Activated naive CD8-positive, alpha-beta T cell treated with anti-CD3 and anti-CD28 coated beads, Interleukin-2, amount 50 U/mL, for 24 hours (primary cell): ENCODE measurements at regions not wholly inside any gene's neighbourhood (a gene's known extent, or its start where the extent isn't known, plus 50 kb on each side); places are given as distances from the start of the nearest gene placed in this dataset.

ENCODE experiments used
- ATAC-seq: fragments of 150-1000 bp; cut with Tn5 transposase; one replicate; pipeline ENCODE4 v1.10.0; 2021
- DNase-seq: peaks from one replicate; pipeline ENCODE4 v3.0.0; 2021
- H3K27ac Mint-ChIP-seq: one replicate; pipeline ENCODE4 v1.8.0; 2021; ENCODE audit warnings: mild to moderate bottlenecking, mixed read lengths
- H3K27me3 Mint-ChIP-seq: one replicate; pipeline ENCODE4 v1.8.0; 2021; ENCODE audit warnings: mixed read lengths
- H3K36me3 Mint-ChIP-seq: one replicate; pipeline ENCODE4 v1.8.0; 2021; ENCODE audit warnings: low read depth, mixed read lengths
- H3K4me1 Mint-ChIP-seq: one replicate; pipeline ENCODE4 v1.8.0; 2021; ENCODE audit warnings: mixed read lengths
- H3K4me3 Mint-ChIP-seq: one replicate; pipeline ENCODE4 v1.8.0; 2021; ENCODE audit warnings: mild to moderate bottlenecking, moderate library complexity, mixed read lengths
- H3K9me3 Mint-ChIP-seq: one replicate; pipeline ENCODE4 v1.8.0; 2021; ENCODE audit warnings: mixed read lengths

DNA sequence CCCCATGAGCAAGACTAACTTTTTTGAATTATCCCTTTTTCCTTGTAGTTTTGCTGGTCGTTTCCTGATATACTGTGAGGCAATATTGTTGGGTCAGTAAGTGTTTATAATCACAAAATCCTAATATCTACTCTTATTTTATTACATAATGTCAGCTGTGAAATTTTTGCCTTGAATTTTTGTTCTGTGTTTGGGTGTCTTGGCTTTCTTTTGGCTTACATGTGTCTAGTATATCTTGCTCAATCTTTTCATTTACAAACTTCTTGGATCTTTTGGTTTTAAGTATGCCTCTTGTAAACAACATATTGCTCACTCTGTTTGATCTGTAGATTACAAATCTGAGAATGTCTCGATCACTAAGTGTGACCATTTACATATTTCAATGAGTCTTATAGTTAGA lies 330.3 kb upstream of the ARGLU1 start:
- no peak for DNase-seq
- no peaks in the 10 kb centered on the region for H3K4me1 Mint-ChIP-seq
- no peaks in the 10 kb centered on the region for H3K36me3 Mint-ChIP-seq

DNA sequence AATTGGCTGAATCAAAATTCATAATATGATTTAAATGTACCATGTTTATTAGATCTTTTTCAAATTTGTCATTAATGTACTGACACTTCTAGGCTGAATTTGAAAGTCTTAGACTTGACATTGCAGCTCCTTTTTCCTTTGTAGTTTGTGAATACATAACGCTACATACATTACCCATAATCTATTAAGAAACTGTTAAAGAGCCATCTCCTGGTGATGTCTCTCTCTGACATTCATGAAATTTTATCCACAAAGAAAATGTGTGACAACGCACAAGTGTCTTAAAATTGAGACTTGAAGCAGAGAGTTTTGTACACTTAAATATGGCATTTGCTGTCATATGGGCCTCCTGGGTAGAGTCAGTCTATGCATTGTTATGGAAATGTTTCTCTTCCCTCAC lies 320.2 kb upstream of the ARGLU1 start:
- no peak for DNase-seq
- no peak for ATAC-seq
- H3K9me3 Mint-ChIP-seq: no peaks in the 10 kb centered on the region
- no peaks in the 10 kb centered on the region for H3K36me3 Mint-ChIP-seq
- H3K4me3 Mint-ChIP-seq: no peak overlapping the region
- no peaks in the 10 kb centered on the region for H3K27me3 Mint-ChIP-seq
- no peaks in the 10 kb centered on the region for H3K4me1 Mint-ChIP-seq
- no peak overlapping the region for H3K27ac Mint-ChIP-seq

More for the DNA sequence above, 330.3 kb upstream of the ARGLU1 start:
- no peak for ATAC-seq
- Mint-ChIP-seq H3K27ac (no peak overlapping the region), H3K27me3 (no peaks in the 10 kb centered on the region), H3K9me3 (no peaks in the 10 kb centered on the region), H3K4me3 (no peak overlapping the region)

- Mint-ChIP-seq H3K4me3 (no peak overlapping the region), H3K27ac (no peak overlapping the region), H3K4me1 (no peaks in the 10 kb centered on the region), H3K9me3 (no peaks in the 10 kb centered on the region), H3K36me3 (no peaks in the 10 kb centered on the region), H3K27me3 (no peaks in the 10 kb centered on the region)
- no peak for ATAC-seq
- no peak for DNase-seq
Measured at GRCh38 chr13:106887686-106888085, 319.7 kb upstream of the ARGLU1 start.

DNA sequence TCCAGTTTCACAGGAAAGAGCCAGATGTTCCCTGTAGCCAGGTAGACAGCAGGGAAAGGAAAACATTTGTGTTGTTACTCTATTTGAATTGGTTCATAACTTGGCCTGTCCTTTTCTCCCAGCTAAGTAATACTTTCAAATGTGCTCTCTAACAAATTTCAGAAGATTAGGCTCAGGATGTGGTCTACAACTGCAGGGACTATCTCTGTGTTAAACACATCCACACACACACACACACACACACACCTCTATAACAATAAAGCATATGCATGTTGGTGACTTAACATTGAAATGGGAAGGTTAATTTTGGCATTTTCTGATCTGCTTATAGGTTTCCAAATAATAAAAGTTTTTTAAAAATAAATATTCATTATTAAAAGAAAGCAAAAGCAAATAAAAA lies 316.0 kb upstream of the ARGLU1 start:
- no peak overlapping the region for H3K27ac Mint-ChIP-seq
- H3K9me3 Mint-ChIP-seq: no peaks in the 10 kb centered on the region
- H3K36me3 Mint-ChIP-seq: no peaks in the 10 kb centered on the region
- H3K4me3 Mint-ChIP-seq: no peak overlapping the region
- ATAC-seq: no peak
- no peaks in the 10 kb centered on the region for H3K4me1 Mint-ChIP-seq
- no peak for DNase-seq
- no peaks in the 10 kb centered on the region for H3K27me3 Mint-ChIP-seq

DNA sequence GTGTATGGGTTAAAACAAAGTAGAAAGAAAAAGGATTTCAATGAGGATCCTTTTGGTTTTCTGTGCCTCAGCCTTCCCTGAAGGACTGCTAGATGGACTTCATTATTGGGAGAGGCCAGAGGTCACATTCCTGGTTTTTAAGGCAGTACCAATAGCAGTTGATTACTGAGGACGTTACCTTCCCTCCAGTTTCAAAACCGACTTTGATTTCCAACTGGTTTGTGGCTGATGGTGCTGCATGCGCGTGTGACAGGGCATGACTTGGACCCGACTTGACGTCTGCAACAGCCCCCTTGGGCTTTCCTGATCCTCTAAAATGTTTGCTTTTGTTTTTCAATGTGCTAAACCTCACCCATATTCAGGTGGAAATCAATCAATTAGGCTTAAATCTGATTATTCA lies 314.3 kb upstream of the ARGLU1 start:
- Mint-ChIP-seq H3K9me3 (no peaks in the 10 kb centered on the region), H3K27me3 (no peaks in the 10 kb centered on the region), H3K4me3 (no peak overlapping the region), H3K4me1 (no peaks in the 10 kb centered on the region), H3K27ac (no peak overlapping the region), H3K36me3 (no peaks in the 10 kb centered on the region)
- no peak for ATAC-seq
- no peak for DNase-seq

DNA sequence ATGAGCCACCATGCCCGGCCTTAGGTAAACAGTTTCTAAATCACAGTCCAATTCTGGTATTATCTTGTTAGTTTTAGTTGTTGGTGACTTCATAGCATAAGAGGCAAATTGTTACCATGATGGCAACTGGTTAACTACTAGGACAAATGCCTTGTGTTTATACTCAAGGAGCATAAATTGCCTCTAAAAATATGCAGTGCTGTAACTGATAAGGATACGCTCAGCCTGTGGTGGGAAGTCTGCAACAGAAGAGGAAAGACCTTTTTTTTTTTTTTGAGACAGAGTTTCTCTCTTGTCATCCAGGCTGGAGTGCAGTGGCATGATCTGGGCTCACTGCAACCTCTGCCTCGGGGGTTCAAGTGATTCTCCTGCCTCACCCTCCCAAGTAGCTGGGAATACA lies 311.9 kb upstream of the ARGLU1 start:
- no peaks in the 10 kb centered on the region for H3K36me3 Mint-ChIP-seq
- DNase-seq: no peak
- H3K4me3 Mint-ChIP-seq: no peak overlapping the region
- ATAC-seq: no peak
- H3K27me3 Mint-ChIP-seq: peaks cover 2% of the 10 kb centered on the region
- H3K27ac Mint-ChIP-seq: no peak overlapping the region
- no peaks in the 10 kb centered on the region for H3K9me3 Mint-ChIP-seq
- H3K4me1 Mint-ChIP-seq: no peaks in the 10 kb centered on the region

- Mint-ChIP-seq H3K36me3 (no peaks in the 10 kb centered on the region), H3K9me3 (no peaks in the 10 kb centered on the region), H3K27me3 (peaks cover 2% of the 10 kb centered on the region), H3K4me1 (no peaks in the 10 kb centered on the region), H3K27ac (no peak overlapping the region), H3K4me3 (no peak overlapping the region)
- DNase-seq (no peak), ATAC-seq (no peak)
Measured at GRCh38 chr13:106874323-106874722, 306.4 kb upstream of the ARGLU1 start.

DNA sequence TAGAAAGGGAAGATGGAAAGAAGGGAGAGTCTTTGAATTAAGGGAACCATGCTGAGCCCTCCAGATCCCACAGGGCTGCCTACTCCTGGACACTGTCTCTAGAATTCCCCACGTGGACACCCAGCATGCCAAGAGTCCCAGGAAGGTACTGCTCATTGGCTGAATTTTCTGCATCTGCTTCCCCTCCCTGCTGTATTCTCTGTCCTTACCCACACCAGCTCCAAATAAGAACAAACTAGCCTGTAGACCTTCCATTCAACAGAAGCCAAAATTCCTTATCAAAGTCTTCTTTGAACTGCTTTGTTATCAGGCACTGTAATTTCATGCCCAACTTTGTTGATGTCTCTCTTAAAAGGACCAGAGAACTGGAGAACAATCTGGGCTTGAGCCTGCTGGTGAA lies 305.9 kb upstream of the ARGLU1 start:
- Mint-ChIP-seq H3K4me3 (no peak overlapping the region), H3K4me1 (no peaks in the 10 kb centered on the region), H3K27ac (no peak overlapping the region), H3K9me3 (no peaks in the 10 kb centered on the region), H3K27me3 (peaks cover 2% of the 10 kb centered on the region), H3K36me3 (no peaks in the 10 kb centered on the region)
- DNase-seq (no peak), ATAC-seq (no peak)

DNA sequence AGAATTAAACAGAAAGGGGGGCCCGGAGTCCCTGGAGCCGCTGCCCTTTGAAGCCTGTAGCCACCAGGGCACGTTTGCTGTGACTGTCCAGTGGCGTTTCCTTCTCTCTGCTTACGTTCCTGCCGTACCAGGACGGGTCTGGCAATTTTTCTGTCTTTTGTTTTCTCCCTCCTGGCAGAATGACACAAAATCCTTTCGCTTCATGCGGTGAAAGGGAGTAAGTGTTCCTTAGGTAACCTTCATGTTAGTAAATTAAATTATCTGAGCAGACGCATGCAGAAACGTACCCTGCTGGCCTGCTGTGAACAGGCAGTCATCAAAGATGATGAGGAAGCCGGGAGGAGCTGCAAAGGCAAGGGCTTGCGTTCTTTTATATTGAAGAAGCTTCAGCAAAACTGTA lies 299.3 kb upstream of the ARGLU1 start:
- Mint-ChIP-seq H3K36me3 (no peaks in the 10 kb centered on the region), H3K4me3 (no peak overlapping the region), H3K27me3 (peaks cover 11% of the 10 kb centered on the region), H3K4me1 (no peaks in the 10 kb centered on the region), H3K27ac (no peak overlapping the region), H3K9me3 (no peaks in the 10 kb centered on the region)
- ATAC-seq (no peak), DNase-seq (no peak)

DNA sequence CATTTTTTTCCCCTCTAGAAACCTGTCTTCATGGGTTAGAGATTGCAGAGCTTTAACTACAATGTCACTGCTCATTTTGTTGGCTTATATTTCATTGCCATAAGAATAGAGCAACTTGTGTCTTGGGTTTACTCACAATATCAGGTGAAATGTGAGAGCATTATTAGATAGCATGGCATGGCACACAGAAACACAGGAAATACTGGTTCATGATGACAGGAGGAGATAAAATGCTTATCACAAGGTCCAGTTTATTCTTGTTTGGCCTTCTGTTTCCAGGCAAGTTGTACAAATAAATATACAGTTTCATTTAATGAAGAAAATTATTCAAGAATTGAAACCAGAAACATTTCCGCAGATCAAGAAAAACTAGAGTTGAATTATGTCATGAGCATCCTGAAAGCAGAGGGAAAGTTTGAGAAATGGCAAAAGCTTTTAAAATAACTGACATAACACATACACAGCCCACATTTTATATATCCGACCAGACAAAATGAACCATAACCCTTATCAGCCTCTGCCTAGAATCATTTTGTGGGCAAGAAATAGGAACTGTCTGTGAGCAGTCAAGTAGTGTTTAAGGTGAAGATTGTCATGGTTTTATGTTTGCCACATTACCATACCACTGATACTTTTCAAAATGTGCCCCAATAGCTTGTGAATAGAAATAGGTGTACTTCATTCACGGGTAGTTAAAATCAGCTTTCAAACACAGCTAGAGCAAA lies 297.9 kb upstream of the ARGLU1 start:
- Mint-ChIP-seq H3K27me3 (peaks cover 11% of the 10 kb centered on the region), H3K4me1 (no peaks in the 10 kb centered on the region), H3K9me3 (no peaks in the 10 kb centered on the region), H3K4me3 (no peak overlapping the region), H3K27ac (no peak overlapping the region), H3K36me3 (no peaks in the 10 kb centered on the region)
- no peak for ATAC-seq
- no peak for DNase-seq

DNA sequence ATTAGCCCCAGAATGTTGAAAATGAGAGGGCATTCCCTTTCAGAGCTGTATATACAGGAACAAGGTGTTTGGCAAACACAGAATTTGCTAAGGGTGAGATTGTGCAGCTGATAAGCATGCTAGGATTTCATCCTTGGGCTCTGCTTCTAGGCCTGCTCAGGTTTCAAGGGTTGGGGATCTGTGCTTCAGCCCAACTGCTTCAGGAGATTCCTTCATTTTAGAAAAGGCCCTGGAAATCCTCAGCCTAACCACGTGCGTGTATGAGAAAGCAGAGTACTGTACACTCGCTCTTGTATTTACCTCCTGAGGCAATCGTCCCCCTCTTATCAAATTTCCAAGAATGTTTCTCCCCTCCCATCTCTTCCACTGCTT lies 291.6 kb upstream of the ARGLU1 start:
- H3K27ac Mint-ChIP-seq: no peak overlapping the region
- H3K4me3 Mint-ChIP-seq: no peak overlapping the region
- no peaks in the 10 kb centered on the region for H3K36me3 Mint-ChIP-seq
- no peak for ATAC-seq
- DNase-seq: no peak
- H3K9me3 Mint-ChIP-seq: no peaks in the 10 kb centered on the region
- no peaks in the 10 kb centered on the region for H3K27me3 Mint-ChIP-seq
- H3K4me1 Mint-ChIP-seq: no peaks in the 10 kb centered on the region

DNA sequence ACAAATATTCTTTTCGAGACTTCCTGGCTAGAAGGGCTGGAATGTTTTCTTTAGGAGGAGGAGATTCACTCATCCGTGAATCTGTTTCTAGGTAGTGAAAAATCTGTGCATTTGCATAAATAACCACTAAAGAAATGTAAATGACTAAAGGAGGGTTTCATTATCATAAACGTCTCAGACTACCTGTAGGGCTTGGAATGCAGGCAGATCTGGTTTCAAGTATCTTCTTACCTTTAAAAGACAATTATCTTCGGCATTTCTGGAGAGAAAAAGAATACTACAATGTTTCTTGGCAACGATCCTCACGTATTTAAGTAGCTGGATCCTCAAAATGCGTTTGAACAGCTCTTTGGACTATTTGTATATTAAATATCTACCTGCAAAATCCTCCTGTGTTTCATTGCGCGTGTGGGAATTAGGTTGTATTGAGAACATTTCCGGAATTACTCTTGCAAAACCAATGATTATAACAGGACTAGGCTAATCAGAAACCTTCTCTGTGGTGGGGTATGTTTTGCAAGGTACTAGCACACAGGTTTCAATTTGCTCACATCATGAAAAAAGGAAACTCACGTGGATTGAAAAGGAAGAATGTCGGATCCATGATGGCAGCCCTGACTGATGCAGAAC lies 291.1 kb upstream of the ARGLU1 start:
- no peaks in the 10 kb centered on the region for H3K27me3 Mint-ChIP-seq
- DNase-seq (no peak), ATAC-seq (no peak)
- no peak overlapping the region for H3K27ac Mint-ChIP-seq
- no peaks in the 10 kb centered on the region for H3K9me3 Mint-ChIP-seq
- H3K4me3 Mint-ChIP-seq: no peak overlapping the region
- no peaks in the 10 kb centered on the region for H3K4me1 Mint-ChIP-seq
- H3K36me3 Mint-ChIP-seq: no peaks in the 10 kb centered on the region

DNA sequence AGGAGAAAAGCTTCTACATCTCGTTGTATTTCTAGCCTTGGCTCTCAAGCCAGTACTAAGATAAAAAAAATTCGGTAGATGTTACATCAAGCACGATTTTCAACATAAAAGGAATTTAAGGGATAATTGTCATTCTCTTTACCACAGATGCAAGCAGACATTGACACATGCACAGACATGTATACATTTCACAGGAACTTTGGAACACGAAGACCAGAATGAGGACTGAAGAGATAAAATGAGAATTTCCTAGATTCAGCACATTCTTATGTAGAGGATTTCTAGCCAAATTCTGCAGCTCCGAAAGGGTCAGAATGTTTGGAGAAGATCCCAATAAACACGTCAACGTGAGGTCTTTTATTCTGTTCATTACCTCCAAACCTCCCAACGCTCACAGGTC lies 284.5 kb upstream of the ARGLU1 start:
- no peak overlapping the region for H3K27ac Mint-ChIP-seq
- no peak overlapping the region for H3K4me3 Mint-ChIP-seq
- no peaks in the 10 kb centered on the region for H3K9me3 Mint-ChIP-seq
- H3K4me1 Mint-ChIP-seq: no peaks in the 10 kb centered on the region
- no peaks in the 10 kb centered on the region for H3K27me3 Mint-ChIP-seq
- no peaks in the 10 kb centered on the region for H3K36me3 Mint-ChIP-seq
- no peak for ATAC-seq
- DNase-seq: no peak

- H3K4me3 Mint-ChIP-seq: no peak overlapping the region
- no peaks in the 10 kb centered on the region for H3K36me3 Mint-ChIP-seq
- no peak overlapping the region for H3K27ac Mint-ChIP-seq
- no peaks in the 10 kb centered on the region for H3K4me1 Mint-ChIP-seq
- no peaks in the 10 kb centered on the region for H3K27me3 Mint-ChIP-seq
- H3K9me3 Mint-ChIP-seq: no peaks in the 10 kb centered on the region
- DNase-seq (no peak), ATAC-seq (no peak)
Measured at GRCh38 chr13:106850973-106851650, 283.2 kb upstream of the ARGLU1 start.
